IMR-90 (cell line): ENCODE measurements at regions not wholly inside any gene's neighbourhood (a gene's known extent, or its start where the extent isn't known, plus 50 kb on each side); places are given as distances from the start of the nearest gene placed in this dataset.

ENCODE experiments used
- ATAC-seq: fragments of 200-7000 bp; cut with Tn5 transposase; 2 replicates; pipeline ENCODE4 v1.9.1; 2020; ENCODE audit warnings: low read depth, mild to moderate bottlenecking, moderate library complexity
- BruUV-seq: library from RNA; stranded (reverse); fragments of 400-500 nt; replicated peaks from 2 replicates; lab custom pipeline; 2021; lab: Mats Ljungman, UMichigan
- CTCF ChIA-PET: fragments of 300-600 bp; formaldehyde crosslinking; extraction: SDS; loops from one replicate; lab custom pipeline; 2021; ENCODE audit warnings: antibody characterized with exemption; lab: Yijun Ruan, JAX
- POLR2A ChIA-PET: fragments of 300-600 bp; sonication (Branson Sonifier 250); formaldehyde crosslinking; loops from one replicate; lab custom pipeline; 2022; ENCODE audit warnings: antibody characterized with exemption; ENCODE audit not compliant: unreplicated experiment; lab: Charles Lee
- DNase-seq: peaks from one replicate; pipeline ENCODE4 v3.0.0; 2013
- H2AFZ ChIP-seq: replicated peaks from 2 replicates; pipeline ENCODE3; 2013; ENCODE audit warnings: low read length, mild to moderate bottlenecking; ENCODE audit not compliant: poor library complexity
- H2AK5ac ChIP-seq: 2 replicates; pipeline ENCODE4 v1.6.1; 2013; ENCODE audit warnings: low read depth, low read length, inconsistent platforms
- H2AK9ac ChIP-seq: replicated peaks from 2 replicates; pipeline ENCODE3; 2013; ENCODE audit warnings: mild to moderate bottlenecking, low read depth, low read length, moderate library complexity; ENCODE audit not compliant: poor library complexity
- H2BK120ac ChIP-seq: 2 replicates; pipeline ENCODE4 v1.6.1; 2013; ENCODE audit warnings: low read depth, low read length, inconsistent platforms
- H2BK15ac ChIP-seq: 3 replicates; pipeline ENCODE4 v1.6.1; 2013; ENCODE audit warnings: low read depth, low read length, inconsistent platforms
- H2BK20ac ChIP-seq: 2 replicates; pipeline ENCODE4 v1.6.1; 2013; ENCODE audit warnings: low read depth, mild to moderate bottlenecking, inconsistent platforms, low read length, moderate library complexity
- H2BK5ac ChIP-seq: 2 replicates; pipeline ENCODE4 v1.6.1; 2013; ENCODE audit warnings: mild to moderate bottlenecking, low read depth, low read length, inconsistent platforms; ENCODE audit not compliant: poor library complexity, severe bottlenecking
- H3K14ac ChIP-seq: replicated peaks from 2 replicates; pipeline ENCODE4 v1.6.1; 2013; ENCODE audit warnings: low read depth, low read length, inconsistent platforms
- H3K18ac ChIP-seq: 2 replicates; pipeline ENCODE4 v1.6.1; 2013; ENCODE audit warnings: low read depth, low read length, control low read depth
- H3K23ac ChIP-seq: 2 replicates; pipeline ENCODE4 v1.6.1; 2013; ENCODE audit warnings: low read depth, low read length, inconsistent platforms
- H3K27ac ChIP-seq: 2 replicates; pipeline ENCODE4 v1.5.1; 2013; ENCODE audit warnings: mild to moderate bottlenecking, control low read depth, low read length; ENCODE audit not compliant: insufficient read depth
- H3K27me3 ChIP-seq: 2 replicates; pipeline ENCODE4 v1.6.1; 2013; ENCODE audit warnings: low read length; ENCODE audit not compliant: control insufficient read depth, insufficient read depth
- H3K36me3 ChIP-seq: 2 replicates; pipeline ENCODE4 v1.6.1; 2013; ENCODE audit warnings: low read length, mixed read lengths; ENCODE audit not compliant: control insufficient read depth, insufficient read depth
- H3K4ac ChIP-seq: 2 replicates; pipeline ENCODE4 v1.6.1; 2013; ENCODE audit warnings: low read depth, low read length, inconsistent platforms
- H3K4me1 ChIP-seq: 2 replicates; pipeline ENCODE4 v1.6.1; 2013; ENCODE audit warnings: low read length, mixed read lengths; ENCODE audit not compliant: control insufficient read depth, insufficient read depth
- H3K4me2 ChIP-seq: 2 replicates; pipeline ENCODE4 v1.6.1; 2013; ENCODE audit warnings: low read depth, mild to moderate bottlenecking, control low read depth, low read length, moderate library complexity
- H3K4me3 ChIP-seq: 2 replicates; pipeline ENCODE4 v1.5.1; 2013; ENCODE audit warnings: low read depth, mild to moderate bottlenecking, control low read depth, low read length, moderate library complexity; ENCODE audit not compliant: insufficient read depth
- H3K56ac ChIP-seq: 2 replicates; pipeline ENCODE4 v1.6.1; 2013; ENCODE audit warnings: low read length, inconsistent platforms; ENCODE audit not compliant: insufficient read depth; ENCODE audit errors: extremely low read depth
- H3K79me1 ChIP-seq, 2 experiments: 2 replicates each; pipeline ENCODE4 v1.6.1; 2013; ENCODE audit warnings: low read length in 2 of 2, inconsistent platforms in 1 of 2, low read depth in 1 of 2
- H3K9ac ChIP-seq: 2 replicates; pipeline ENCODE4 v1.6.1; 2013; ENCODE audit warnings: low read depth, low read length, control low read depth
- H3K9me1 ChIP-seq: 2 replicates; pipeline ENCODE4 v1.6.1; 2013; ENCODE audit warnings: low read length, inconsistent platforms; ENCODE audit not compliant: insufficient read depth
- H3K9me3 ChIP-seq: 2 replicates; pipeline ENCODE4 v1.6.1; 2013; ENCODE audit warnings: low read length; ENCODE audit not compliant: control insufficient read depth, insufficient read depth
- H4K20me1 ChIP-seq: 2 replicates; pipeline ENCODE4 v1.6.1; 2013; ENCODE audit warnings: low read length, inconsistent platforms; ENCODE audit not compliant: insufficient read depth
- H4K5ac ChIP-seq: 2 replicates; pipeline ENCODE4 v1.6.1; 2013; ENCODE audit warnings: mild to moderate bottlenecking, low read depth, low read length, control low read depth
- H4K8ac ChIP-seq, 2 experiments: 2 replicates each; pipeline ENCODE4 v1.6.1; 2013; ENCODE audit warnings: low read depth in 2 of 2, low read length in 2 of 2, control low read depth in 1 of 2, inconsistent platforms in 1 of 2
- H4K91ac ChIP-seq: 2 replicates; pipeline ENCODE4 v1.6.1; 2013; ENCODE audit warnings: low read depth, low read length, inconsistent platforms; ENCODE audit not compliant: insufficient read depth
- BHLHE40 ChIP-seq: fragments of 150-350 bp; IDR thresholded peaks from 2 replicates; pipeline ENCODE4 v1.6.1; 2016; ENCODE audit warnings: mild to moderate bottlenecking, low read depth, low read length
- CEBPB ChIP-seq: IDR thresholded peaks from 2 replicates; pipeline ENCODE4 v1.6.1; 2012; ENCODE audit warnings: low read depth, low read length, improper control_type of control experiment
- CHD1 ChIP-seq: IDR thresholded peaks from 2 replicates; pipeline ENCODE4 v1.6.1; 2012; ENCODE audit warnings: low read depth, low read length, improper control_type of control experiment
- ELK1 ChIP-seq: fragments of 150-350 bp; IDR thresholded peaks from 2 replicates; pipeline ENCODE4 v1.6.1; 2016; ENCODE audit warnings: low read depth, mild to moderate bottlenecking, low read length, moderate library complexity, borderline replicate concordance
- FOS ChIP-seq: fragments of 150-350 bp; IDR thresholded peaks from 2 replicates; pipeline ENCODE4 v1.6.1; 2016; ENCODE audit warnings: low read depth, low read length
- MAFK ChIP-seq: IDR thresholded peaks from 2 replicates; pipeline ENCODE4 v1.6.1; 2012; ENCODE audit warnings: low read depth, low read length, improper control_type of control experiment
- MAZ ChIP-seq: IDR thresholded peaks from 2 replicates; pipeline ENCODE4 v1.6.1; 2012; ENCODE audit warnings: low read depth, mild to moderate bottlenecking, low read length, improper control_type of control experiment, moderate library complexity, borderline replicate concordance
- MXI1 ChIP-seq: IDR thresholded peaks from 2 replicates; pipeline ENCODE4 v1.6.1; 2012; ENCODE audit warnings: low read depth, mild to moderate bottlenecking, low read length, moderate library complexity, borderline replicate concordance
- NFE2L2 ChIP-seq: fragments of 150-350 bp; IDR thresholded peaks from 2 replicates; pipeline ENCODE4 v1.6.1; 2016; ENCODE audit warnings: low read depth, mild to moderate bottlenecking, low read length
- POLR2A ChIP-seq: IDR thresholded peaks from 2 replicates; pipeline ENCODE4 v1.6.1; 2012; ENCODE audit warnings: mild to moderate bottlenecking, low read depth, low read length
- RAD21 ChIP-seq: IDR thresholded peaks from 2 replicates; pipeline ENCODE4 v1.6.1; 2012; ENCODE audit warnings: low read length, improper control_type of control experiment
- RCOR1 ChIP-seq: IDR thresholded peaks from 2 replicates; pipeline ENCODE4 v1.6.1; 2012; ENCODE audit warnings: mild to moderate bottlenecking, low read length, improper control_type of control experiment; ENCODE audit not compliant: insufficient replicate concordance
- RFX5 ChIP-seq: IDR thresholded peaks from 2 replicates; pipeline ENCODE4 v1.8.0; 2012; ENCODE audit warnings: low read depth, mild to moderate bottlenecking, low read length, moderate library complexity
- SMC3 ChIP-seq: fragments of 150-350 bp; IDR thresholded peaks from 2 replicates; pipeline ENCODE4 v1.6.1; 2016; ENCODE audit warnings: low read depth, mild to moderate bottlenecking, antibody characterized with exemption, low read length, moderate library complexity
- WGBS, 2 experiments: methylation state at CpG; one replicate each; pipeline versions ENCODE4 v1.1.5 to v1.1.7; 2013; ENCODE audit warnings: missing lambda C conversion rate in 2 of 2; ENCODE audit not compliant: insufficient read length in 1 of 2; ENCODE audit errors: extremely low coverage in 2 of 2; 5-methylcytosine and 5-hydroxymethylcytosine counted together
- dilution Hi-C: fragments of 300-500 bp; cut with HindIII; formaldehyde crosslinking; loops from one replicate; pipeline ENCODE4 v1.14.3; 2018; ENCODE audit warnings: low sequenced_read_pairs; ENCODE audit not compliant: unreplicated experiment
- in situ Hi-C: fragments of 300-500 bp; cut with MboI; formaldehyde crosslinking; loops from 3 replicates; pipeline ENCODE4 v1.14.3; 2019; ENCODE audit warnings: low sequenced_read_pairs, inconsistent platforms, mixed read lengths
- intact Hi-C: fragments of 100-400 bp; cut with micrococcal nuclease; formaldehyde crosslinking; loops from 2 replicates; pipeline ENCODE4 v1.10.0; 2022
- TF ChIP-seq, protein P1 (sequence below): fragments of 150-350 bp; IDR thresholded peaks from 2 replicates; pipeline ENCODE4 v1.6.1; 2017; ENCODE audit warnings: mild to moderate bottlenecking, antibody characterized with exemption, low read length, low read depth
- TF ChIP-seq, protein P2 (sequence below): conservative IDR thresholded peaks from 2 replicates; pipeline ENCODE4 v1.5.1; 2012; ENCODE audit warnings: mild to moderate bottlenecking, low read depth, low read length, improper control_type of control experiment

- intact Hi-C loops, result no loop called here
- Histone ChIP-seq H3K14ac (no peak overlapping the region), H3K23ac (no peak overlapping the region), H2BK120ac (no peak overlapping the region), H4K8ac (no peak overlapping the region), H3K4me1 (no peaks in the 10 kb centered on the region), H4K20me1 (no peaks in the 10 kb centered on the region), H3K27ac (no peak overlapping the region), H3K79me1 (no peaks in the 10 kb centered on the region), H3K56ac (no peak overlapping the region), H3K36me3 (no peaks in the 10 kb centered on the region), H3K9me1 (no peaks in the 10 kb centered on the region), H2BK15ac (no peak overlapping the region), H3K9me3 (peaks cover 5% of the 10 kb centered on the region), H4K5ac (no peak overlapping the region), H3K4me3 (no peak overlapping the region), H3K4ac (no peak overlapping the region), H3K27me3 (no peaks in the 10 kb centered on the region), H2AK5ac (no peak overlapping the region), H3K9ac (no peak overlapping the region), H2AK9ac (no peak overlapping the region), H3K18ac (no peak overlapping the region), H2BK5ac (no peak overlapping the region), H3K4me2 (no peak overlapping the region), H4K91ac (no peak overlapping the region), H2BK20ac (no peak overlapping the region), H2AFZ (no peak overlapping the region)
- DNase-seq (no peak), ATAC-seq (no peak)
- BruUV-seq, result no TSS peak
- TF ChIP-seq, protein P1, sequence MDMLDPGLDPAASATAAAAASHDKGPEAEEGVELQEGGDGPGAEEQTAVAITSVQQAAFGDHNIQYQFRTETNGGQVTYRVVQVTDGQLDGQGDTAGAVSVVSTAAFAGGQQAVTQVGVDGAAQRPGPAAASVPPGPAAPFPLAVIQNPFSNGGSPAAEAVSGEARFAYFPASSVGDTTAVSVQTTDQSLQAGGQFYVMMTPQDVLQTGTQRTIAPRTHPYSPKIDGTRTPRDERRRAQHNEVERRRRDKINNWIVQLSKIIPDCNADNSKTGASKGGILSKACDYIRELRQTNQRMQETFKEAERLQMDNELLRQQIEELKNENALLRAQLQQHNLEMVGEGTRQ, result no peak
- no peak for TF ChIP-seq MAFK
- TF ChIP-seq CEBPB, result no peak
- no peak for TF ChIP-seq BHLHE40
- no peak for TF ChIP-seq NFE2L2
- no peak for TF ChIP-seq RFX5
- TF ChIP-seq FOS, result no peak
- TF ChIP-seq MAZ, result no peak
- TF ChIP-seq RCOR1, result no peak
- no peak for TF ChIP-seq RAD21
- no peak for TF ChIP-seq CHD1
- no peak for TF ChIP-seq ELK1
- no peak for TF ChIP-seq POLR2A
- no peak for TF ChIP-seq SMC3
- TF ChIP-seq, protein P2, sequence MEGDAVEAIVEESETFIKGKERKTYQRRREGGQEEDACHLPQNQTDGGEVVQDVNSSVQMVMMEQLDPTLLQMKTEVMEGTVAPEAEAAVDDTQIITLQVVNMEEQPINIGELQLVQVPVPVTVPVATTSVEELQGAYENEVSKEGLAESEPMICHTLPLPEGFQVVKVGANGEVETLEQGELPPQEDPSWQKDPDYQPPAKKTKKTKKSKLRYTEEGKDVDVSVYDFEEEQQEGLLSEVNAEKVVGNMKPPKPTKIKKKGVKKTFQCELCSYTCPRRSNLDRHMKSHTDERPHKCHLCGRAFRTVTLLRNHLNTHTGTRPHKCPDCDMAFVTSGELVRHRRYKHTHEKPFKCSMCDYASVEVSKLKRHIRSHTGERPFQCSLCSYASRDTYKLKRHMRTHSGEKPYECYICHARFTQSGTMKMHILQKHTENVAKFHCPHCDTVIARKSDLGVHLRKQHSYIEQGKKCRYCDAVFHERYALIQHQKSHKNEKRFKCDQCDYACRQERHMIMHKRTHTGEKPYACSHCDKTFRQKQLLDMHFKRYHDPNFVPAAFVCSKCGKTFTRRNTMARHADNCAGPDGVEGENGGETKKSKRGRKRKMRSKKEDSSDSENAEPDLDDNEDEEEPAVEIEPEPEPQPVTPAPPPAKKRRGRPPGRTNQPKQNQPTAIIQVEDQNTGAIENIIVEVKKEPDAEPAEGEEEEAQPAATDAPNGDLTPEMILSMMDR, result no peak
- TF ChIP-seq MXI1, result no peak
- CTCF ChIA-PET, result no interaction called here
- dilution Hi-C loops, result no loop called here
- in situ Hi-C loops, result no loop called here
- 100% methylated on average over 1 of the region's 4 CpGs; no CpG with 5 or more reads in 1 of the 2 experiments for WGBS, 2 experiments
- POLR2A ChIA-PET, result no interaction called here
Observed at GRCh38 chr21:35450830-35451229, 401.7 kb upstream of the RUNX1 start.
